HepG2 (cell line): ENCODE measurements at regions not wholly inside any gene's neighbourhood (a gene's known extent, or its start where the extent isn't known, plus 50 kb on each side); places are given as distances from the start of the nearest gene placed in this dataset.

Experiments used
- ATAC-seq: fragments of 200-7000 bp; cut with Tn5 transposase; 3 replicates; pipeline ENCODE4 v1.9.1; 2020; ENCODE audit warnings: mild to moderate bottlenecking, moderate library complexity
- BruUV-seq: library from RNA; stranded (reverse); fragments of 400-500 nt; replicated peaks from 2 replicates; lab custom pipeline; 2021; lab: Mats Ljungman, UMichigan
- CTCF ChIA-PET: fragments of 300-600 bp; formaldehyde crosslinking; extraction: SDS; loops from one replicate; lab custom pipeline; 2021; ENCODE audit warnings: low total read pairs, inconsistent platforms, low intra/inter-chr PET ratio; lab: Yijun Ruan, JAX
- POLR2A ChIA-PET: fragments of 350-600 bp; sonication (Branson Sonifier 250); formaldehyde crosslinking; loops from one replicate; lab custom pipeline; 2020; ENCODE audit warnings: antibody characterized with exemption, inconsistent platforms; lab: Yijun Ruan, JAX
- DNase-seq: peaks from one replicate; pipeline ENCODE4 v3.0.0-alpha.2; 2015; ENCODE audit warnings: low spot score
- FAIRE-seq: peaks from 3 replicates; lab custom pipeline; 2011; peaks lifted over from hg19 to GRCh38; lab: Jason Lieb, UNC
- H2AFZ ChIP-seq: one replicate; pipeline ENCODE4 v1.6.1; 2011; ENCODE audit warnings: low read length, inconsistent platforms
- H3K27ac ChIP-seq: fragments of 300-600 bp; 3 replicates; pipeline ENCODE4 v1.8.0; 2011; ENCODE audit warnings: mixed run types, mild to moderate bottlenecking, mixed read lengths, low read length, inconsistent platforms; ENCODE audit not compliant: insufficient read depth; ENCODE audit errors: extremely low read length
- H3K27me3 ChIP-seq, 2 experiments: fragments of 200-600 bp in 1 of 2; 2 replicates in 1 of 2; 3 replicates in 1 of 2; pipeline versions ENCODE4 v1.6.0 to v1.8.0; 2011; ENCODE audit warnings: low read length in 2 of 2, mild to moderate bottlenecking in 2 of 2, moderate library complexity in 2 of 2, inconsistent platforms in 1 of 2; ENCODE audit not compliant: insufficient read depth in 2 of 2, control insufficient read depth in 1 of 2
- H3K36me3 ChIP-seq, 2 experiments: fragments of 200-600 bp in 1 of 2; replicated peaks in 1 of 2; 2 replicates in 1 of 2; 3 replicates in 1 of 2; pipeline versions ENCODE4 v1.5.1 to v1.8.0; 2011; ENCODE audit warnings: low read length in 2 of 2, inconsistent platforms in 1 of 2; ENCODE audit not compliant: insufficient read depth in 2 of 2, control insufficient read depth in 1 of 2
- H3K4me1 ChIP-seq: 2 replicates; pipeline ENCODE4 v1.5.1; 2012; ENCODE audit warnings: low read length, inconsistent platforms; ENCODE audit not compliant: insufficient read depth
- H3K4me2 ChIP-seq: 2 replicates; pipeline ENCODE4 v1.6.0; 2011; ENCODE audit warnings: low read depth, low read length, inconsistent platforms
- H3K4me3 ChIP-seq, 3 experiments: fragments of 200-600 bp in 1 of 3; sonication (generic), shearing (Covaris generic) in 1 of 3; replicated peaks in 1 of 3; 2 replicates each; pipeline ENCODE4 v1.5.1; 2011 to 2016; ENCODE audit warnings: low read length in 3 of 3, inconsistent platforms in 2 of 3, low read depth in 2 of 3, mild to moderate bottlenecking in 2 of 3, control low read depth in 1 of 3, mixed read lengths in 1 of 3; ENCODE audit not compliant: insufficient read depth in 1 of 3
- H3K79me2 ChIP-seq: one replicate; pipeline ENCODE4 v1.6.1; 2011; ENCODE audit warnings: low read length, inconsistent platforms; ENCODE audit not compliant: insufficient read depth
- H3K9ac ChIP-seq: 2 replicates; pipeline ENCODE4 v1.6.0; 2011; ENCODE audit warnings: mild to moderate bottlenecking, low read depth, low read length, inconsistent platforms; ENCODE audit not compliant: insufficient read depth
- H3K9me3 ChIP-seq: 2 replicates; pipeline ENCODE4 v1.5.1; 2012; ENCODE audit warnings: mild to moderate bottlenecking, low read length
- H4K20me1 ChIP-seq: 2 replicates; pipeline ENCODE4 v1.6.0; 2011; ENCODE audit warnings: inconsistent platforms, mild to moderate bottlenecking, low read length, moderate library complexity; ENCODE audit not compliant: insufficient read depth
- CTCF ChIP-seq: sonication (generic); formaldehyde crosslinking; IDR thresholded peaks from 2 replicates; pipeline ENCODE4 v1.5.0; 2020; ENCODE audit warnings: mild to moderate bottlenecking, missing genetic modification reagents, moderate library complexity
- KLF15 ChIP-seq: sonication (generic); formaldehyde crosslinking; IDR thresholded peaks from 2 replicates; pipeline ENCODE4 v1.8.1; 2023; ENCODE audit warnings: borderline replicate concordance, mild to moderate bottlenecking, inconsistent platforms, missing genetic modification reagents, mixed read lengths
- MXD3 ChIP-seq: IDR thresholded peaks from 2 replicates; pipeline ENCODE4 v1.6.1; 2016; ENCODE audit warnings: mild to moderate bottlenecking, missing biosample characterization, missing genetic modification reagents
- SALL2 ChIP-seq: sonication (generic); formaldehyde crosslinking; IDR thresholded peaks from 2 replicates; pipeline ENCODE4 v1.8.1; 2023; ENCODE audit warnings: mild to moderate bottlenecking, missing genetic modification reagents, inconsistent platforms
- SCMH1 ChIP-seq: sonication (generic); formaldehyde crosslinking; IDR thresholded peaks from 2 replicates; pipeline ENCODE4 v1.9.0; 2021; ENCODE audit warnings: missing genetic modification reagents, mild to moderate bottlenecking, borderline replicate concordance
- TCF7 ChIP-seq: sonication (generic); IDR thresholded peaks from 2 replicates; pipeline ENCODE4 v1.6.1; 2016; ENCODE audit warnings: antibody characterized with exemption, low read depth
- ZNF318 ChIP-seq: sonication (generic); formaldehyde crosslinking; IDR thresholded peaks from 2 replicates; pipeline ENCODE4 v1.4.0; 2020; ENCODE audit warnings: mild to moderate bottlenecking, missing genetic modification reagents
- ZNF513 ChIP-seq: sonication (generic); formaldehyde crosslinking; conservative IDR thresholded peaks from 2 replicates; pipeline ENCODE4 v1.5.0; 2020; ENCODE audit warnings: missing genetic modification reagents
- ZNF850 ChIP-seq: sonication (generic); formaldehyde crosslinking; conservative IDR thresholded peaks from 2 replicates; pipeline ENCODE4 v1.9.0; 2021; ENCODE audit warnings: mild to moderate bottlenecking, missing genetic modification reagents
- WGBS: methylation state at CpG from one replicate; pipeline ENCODE4 v1.1.6; 2017; ENCODE audit warnings: low lambda C conversion rate; 5-methylcytosine and 5-hydroxymethylcytosine counted together
- in situ Hi-C: cut with HindIII; loops from 2 replicates; pipeline ENCODE4 v1.10.0; 2017; ENCODE audit warnings: low pct_unique_long_range_greater_than_20kb; ENCODE audit not compliant: extremely low pct_ligation_motif_present
- intact Hi-C: fragments of 100-400 bp; cut with micrococcal nuclease; formaldehyde crosslinking; loops from one replicate; pipeline ENCODE4 v1.10.0; 2022; ENCODE audit not compliant: unreplicated experiment

GRCh38 chr10:43801140-43801539, 152.5 kb upstream of the ZNF32 start:
- DNase-seq, result no peak
- ChIA-PET CTCF (no interaction called here), POLR2A (no interaction called here)
- no peak for FAIRE-seq
- ATAC-seq, result no peak
- in situ Hi-C loops (no loop called here), intact Hi-C loops (no loop called here)
- H2AFZ ChIP-seq, result no peak overlapping the region
- H4K20me1 ChIP-seq, result no peaks in the 10 kb centered on the region
- no peaks in the 10 kb centered on the region for H3K4me1 ChIP-seq
- H3K79me2 ChIP-seq, result no peaks in the 10 kb centered on the region
- no peaks in the 10 kb centered on the region for H3K9me3 ChIP-seq
- TF ChIP-seq SCMH1 (no peak), ZNF850 (no peak), KLF15 (no peak), MXD3 (CRISPR knock-in tag) (no peak), TCF7 (no peak), CTCF (CRISPR knock-in tag) (no peak), ZNF513 (CRISPR knock-in tag) (no peak), ZNF318 (no peak), SALL2 (CRISPR knock-in tag) (no peak)
- peaks cover 0 to 3% of the 10 kb centered on the region in 2 experiments; a peak in 1 of 5 replicates for H3K27me3 ChIP-seq
- no peak overlapping the region for H3K27ac ChIP-seq
- H3K4me2 ChIP-seq, result no peak overlapping the region
- H3K36me3 ChIP-seq, result no peaks in the 10 kb centered on the region
- BruUV-seq, result no TSS peak
- WGBS, result 8% methylated on average over 4 of the region's 4 CpGs
- H3K9ac ChIP-seq, result no peak overlapping the region
- no peak overlapping the region for H3K4me3 ChIP-seq
